GM12874 (cell line): ENCODE measurements at regions not wholly inside any gene's neighbourhood (a gene's known extent, or its start where the extent isn't known, plus 50 kb on each side); places are given as distances from the start of the nearest gene placed in this dataset.

ENCODE experiments used
- TF ChIP-seq, protein P1 (sequence below): IDR thresholded peaks from 2 replicates; pipeline ENCODE4 v1.5.1; 2011; ENCODE audit warnings: low read depth, mild to moderate bottlenecking, control low read depth, low read length, moderate library complexity; ENCODE audit not compliant: insufficient read depth

DNA sequence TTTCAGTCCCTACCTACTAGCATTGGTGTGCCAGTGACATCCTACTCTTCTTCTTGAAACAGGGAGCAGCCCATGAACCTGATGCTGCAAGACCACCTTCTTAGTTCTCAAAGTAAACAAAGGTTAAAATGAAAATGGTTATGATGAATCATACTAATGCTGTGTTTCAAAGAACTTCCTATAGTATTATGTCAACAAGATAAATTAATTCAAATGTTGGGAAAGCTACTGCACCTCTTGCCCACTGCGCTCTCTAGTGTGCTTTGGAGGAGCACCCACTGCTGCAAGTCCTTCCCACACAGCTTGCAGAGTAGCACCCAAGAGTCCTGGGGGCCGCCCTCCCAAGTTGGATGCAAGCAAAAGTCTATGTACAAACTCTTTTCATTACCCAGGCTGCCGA is 81.1 kb downstream of the CD200R1L start:
- TF ChIP-seq, protein P1, sequence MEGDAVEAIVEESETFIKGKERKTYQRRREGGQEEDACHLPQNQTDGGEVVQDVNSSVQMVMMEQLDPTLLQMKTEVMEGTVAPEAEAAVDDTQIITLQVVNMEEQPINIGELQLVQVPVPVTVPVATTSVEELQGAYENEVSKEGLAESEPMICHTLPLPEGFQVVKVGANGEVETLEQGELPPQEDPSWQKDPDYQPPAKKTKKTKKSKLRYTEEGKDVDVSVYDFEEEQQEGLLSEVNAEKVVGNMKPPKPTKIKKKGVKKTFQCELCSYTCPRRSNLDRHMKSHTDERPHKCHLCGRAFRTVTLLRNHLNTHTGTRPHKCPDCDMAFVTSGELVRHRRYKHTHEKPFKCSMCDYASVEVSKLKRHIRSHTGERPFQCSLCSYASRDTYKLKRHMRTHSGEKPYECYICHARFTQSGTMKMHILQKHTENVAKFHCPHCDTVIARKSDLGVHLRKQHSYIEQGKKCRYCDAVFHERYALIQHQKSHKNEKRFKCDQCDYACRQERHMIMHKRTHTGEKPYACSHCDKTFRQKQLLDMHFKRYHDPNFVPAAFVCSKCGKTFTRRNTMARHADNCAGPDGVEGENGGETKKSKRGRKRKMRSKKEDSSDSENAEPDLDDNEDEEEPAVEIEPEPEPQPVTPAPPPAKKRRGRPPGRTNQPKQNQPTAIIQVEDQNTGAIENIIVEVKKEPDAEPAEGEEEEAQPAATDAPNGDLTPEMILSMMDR: no peak

- TF ChIP-seq, protein P1: no peak
Measured at GRCh38 chr3:112763258-112763657, 83.4 kb downstream of the CD200R1L start.

DNA sequence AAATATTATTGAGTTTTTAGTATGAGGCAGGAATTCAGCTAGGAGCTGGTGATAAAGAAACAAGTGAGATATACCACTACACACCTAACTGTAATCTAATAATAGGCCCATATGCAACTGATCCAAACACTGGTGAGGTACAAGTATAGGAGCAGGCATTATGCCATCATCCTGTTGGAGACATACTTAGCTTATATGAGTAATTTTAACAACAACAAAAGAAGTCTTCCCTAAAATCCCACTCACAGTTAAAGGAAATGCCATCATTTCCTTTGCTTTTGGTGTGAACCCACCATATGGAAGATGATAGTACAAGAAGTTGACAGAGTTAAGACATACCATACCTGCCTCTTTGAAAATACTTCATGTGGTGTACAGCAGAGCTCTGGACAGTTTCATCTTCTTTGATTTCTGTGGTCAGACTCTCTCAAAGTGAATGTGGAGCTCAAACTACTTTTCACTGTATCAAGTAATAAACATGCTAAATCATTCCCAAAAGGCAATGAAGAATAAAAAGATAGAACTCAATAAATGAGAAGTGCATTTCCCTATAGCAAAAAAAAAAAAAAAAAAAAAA is 85.5 kb downstream of the CD200R1L start:
- TF ChIP-seq, protein P1: no peak

GRCh38 chr3:112759681-112760080 is 87.0 kb downstream of the CD200R1L start:
- TF ChIP-seq, protein P1: no peak

DNA sequence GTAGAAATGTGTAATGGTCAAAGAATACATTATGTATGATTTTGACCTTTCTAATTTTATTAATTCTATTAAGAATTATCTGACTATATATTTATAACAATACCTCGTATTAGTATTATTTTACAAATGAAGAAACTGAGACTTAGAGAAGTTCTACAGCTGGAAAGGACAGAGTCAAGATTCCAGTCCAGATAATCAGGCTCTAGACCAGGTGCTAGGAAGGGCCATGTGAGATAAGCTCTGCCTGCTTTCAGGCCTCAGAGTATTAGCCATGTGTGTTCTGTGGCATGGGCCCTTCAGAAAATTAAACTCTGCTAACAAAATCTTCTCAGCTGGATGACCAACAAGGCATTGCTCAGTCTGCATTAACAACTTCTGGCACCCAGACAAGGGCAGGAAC is 87.5 kb downstream of the CD200R1L start:
- TF ChIP-seq, protein P1: no peak

GRCh38 chr3:112757197-112757596 is 89.5 kb downstream of the CD200R1L start:
- TF ChIP-seq, protein P1: no peak

DNA sequence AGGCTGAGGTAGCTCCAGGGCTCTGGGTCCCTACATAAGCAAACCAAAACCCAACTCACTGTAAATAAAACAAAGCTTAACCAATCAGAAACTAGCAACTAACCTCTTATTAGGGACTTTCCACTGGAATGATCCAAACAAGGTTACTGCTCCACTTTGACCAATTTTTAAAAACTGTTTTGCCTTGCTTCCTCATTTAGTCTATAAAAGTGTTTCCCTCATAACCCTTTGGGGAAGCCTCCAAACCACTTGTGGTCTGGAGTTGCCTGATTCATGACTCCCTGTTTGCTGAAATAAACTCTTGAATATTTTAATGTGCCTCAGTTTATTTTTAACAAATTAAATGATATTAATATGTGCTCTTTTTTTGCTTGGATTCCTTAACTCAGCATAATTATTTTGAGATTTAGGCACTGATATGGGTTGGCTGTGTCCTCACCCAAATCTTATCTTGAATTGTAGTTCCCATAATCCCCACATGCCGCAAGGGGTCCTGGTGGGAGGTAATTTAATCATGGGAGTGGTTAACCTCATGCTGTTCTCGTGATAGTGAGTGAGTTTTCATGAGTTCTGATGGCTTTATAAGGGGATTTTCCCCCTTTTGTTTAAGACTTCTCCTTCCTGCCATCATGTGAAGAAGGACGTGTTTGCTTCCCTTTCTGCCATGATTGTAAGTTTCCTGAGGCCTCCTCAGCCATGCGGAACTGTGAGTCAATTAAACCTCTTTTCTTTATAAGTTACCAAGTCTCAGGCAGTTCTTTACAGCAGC is 90.6 kb downstream of the CD200R1L start:
- TF ChIP-seq, protein P1: no peak
